IgD-negative memory B cell (primary cell): ENCODE measurements at regions not wholly inside any gene's neighbourhood (a gene's known extent, or its start where the extent isn't known, plus 50 kb on each side); places are given as distances from the start of the nearest gene placed in this dataset.

Experiments
- H3K27ac Mint-ChIP-seq, 3 donors: one replicate each; pipeline ENCODE4 v1.8.0; 2020 to 2022; ENCODE audit warnings: mild to moderate bottlenecking in 3 of 3, mixed read lengths in 3 of 3, moderate library complexity in 1 of 3
- H3K27me3 Mint-ChIP-seq: one replicate; pipeline ENCODE4 v1.8.0; 2021; ENCODE audit warnings: mixed read lengths
- H3K36me3 Mint-ChIP-seq: one replicate; pipeline ENCODE4 v1.8.0; 2020; ENCODE audit warnings: mild to moderate bottlenecking, mixed read lengths
- H3K4me1 Mint-ChIP-seq, 3 donors: one replicate each; pipeline ENCODE4 v1.8.0; 2020 to 2022; ENCODE audit warnings: mixed read lengths in 3 of 3, mild to moderate bottlenecking in 1 of 3
- H3K4me3 Mint-ChIP-seq, 4 donors: one replicate each; pipeline ENCODE4 v1.8.0; 2020 to 2022; ENCODE audit warnings: mild to moderate bottlenecking in 4 of 4, mixed read lengths in 4 of 4, moderate library complexity in 3 of 4
- H3K9me3 Mint-ChIP-seq, 3 donors: one replicate each; pipeline ENCODE4 v1.8.0; 2020 to 2021; ENCODE audit warnings: mixed read lengths in 3 of 3, mild to moderate bottlenecking in 1 of 3

GRCh38 chr4:37082912-37083311 lies 161.6 kb upstream of the NWD2 start:
- Mint-ChIP-seq H3K9me3 (peaks cover 7 to 20% (median 18%) of the 10 kb centered on the region in 3 donors), H3K4me3 (peak overlapping the region in 1 of 4 donors; percentile 35), H3K27ac (no peak overlapping the region), H3K27me3 (no peaks in the 10 kb centered on the region), H3K4me1 (no peaks in the 10 kb centered on the region), H3K36me3 (no peaks in the 10 kb centered on the region)

GRCh38 chr4:37095925-37096324 lies 148.6 kb upstream of the NWD2 start:
- Mint-ChIP-seq H3K36me3 (no peaks in the 10 kb centered on the region), H3K27me3 (no peaks in the 10 kb centered on the region), H3K4me3 (no peak overlapping the region), H3K27ac (peak overlapping the region in 1 of 3 donors; percentile 19), H3K4me1 (no peaks in the 10 kb centered on the region), H3K9me3 (peaks cover 0 to 9% (median 7%) of the 10 kb centered on the region in 3 donors)

DNA sequence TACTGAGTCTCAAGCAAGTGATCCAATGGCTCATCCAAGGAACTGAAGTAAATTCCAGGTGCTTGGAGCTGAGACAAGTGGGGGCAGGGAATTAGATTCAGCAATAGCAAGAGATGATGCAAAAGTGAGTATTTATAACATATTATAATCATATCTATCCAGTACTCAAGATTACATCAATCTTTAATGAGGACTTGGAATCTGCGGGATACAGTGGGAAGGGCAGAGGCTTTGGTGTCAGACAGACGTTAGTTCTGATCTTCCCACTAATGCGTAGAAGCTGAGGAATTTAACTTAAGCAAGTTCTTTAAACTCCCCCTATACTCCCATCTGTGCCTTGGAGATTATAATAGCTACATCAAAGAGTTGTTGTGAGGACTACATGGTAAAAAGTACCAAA lies 143.4 kb upstream of the NWD2 start:
- peaks cover 1% of the 10 kb centered on the region for H3K27me3 Mint-ChIP-seq
- peaks cover 0 to 7% (median 2%) of the 10 kb centered on the region in 3 donors for H3K9me3 Mint-ChIP-seq
- no peaks in the 10 kb centered on the region for H3K4me1 Mint-ChIP-seq
- no peak overlapping the region for H3K27ac Mint-ChIP-seq
- H3K4me3 Mint-ChIP-seq = no peak overlapping the region
- H3K36me3 Mint-ChIP-seq = no peaks in the 10 kb centered on the region

GRCh38 chr4:37101686-37102085 lies 142.9 kb upstream of the NWD2 start:
- Mint-ChIP-seq H3K9me3 (peaks cover 0 to 7% (median 2%) of the 10 kb centered on the region in 3 donors), H3K27me3 (peaks cover 1% of the 10 kb centered on the region), H3K4me1 (no peaks in the 10 kb centered on the region), H3K4me3 (no peak overlapping the region), H3K36me3 (no peaks in the 10 kb centered on the region), H3K27ac (no peak overlapping the region)

DNA sequence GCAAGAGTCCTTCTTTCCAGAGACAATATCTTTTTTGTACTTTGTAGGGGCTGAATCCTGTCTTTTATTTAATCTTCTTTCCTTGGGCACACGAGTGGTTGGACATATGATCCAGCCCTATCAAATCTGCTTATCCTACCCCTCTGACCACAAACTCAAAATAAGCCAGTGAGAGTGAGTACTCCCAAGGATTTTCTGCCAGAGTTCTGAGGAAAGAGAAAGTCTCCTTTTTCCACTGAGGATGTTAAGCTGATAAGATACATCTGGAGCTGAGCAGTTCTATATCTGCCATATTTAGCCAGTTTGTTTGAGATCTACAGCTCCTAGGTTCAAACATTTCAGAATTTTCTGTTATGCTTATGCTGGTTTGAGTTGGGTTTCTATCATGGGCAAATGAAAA lies 134.8 kb upstream of the NWD2 start:
- H3K27ac Mint-ChIP-seq = no peak overlapping the region
- peaks cover 0 to 1% (median 0%) of the 10 kb centered on the region in 3 donors for H3K9me3 Mint-ChIP-seq
- H3K4me1 Mint-ChIP-seq = no peaks in the 10 kb centered on the region
- H3K4me3 Mint-ChIP-seq = no peak overlapping the region
- no peaks in the 10 kb centered on the region for H3K27me3 Mint-ChIP-seq
- no peaks in the 10 kb centered on the region for H3K36me3 Mint-ChIP-seq

GRCh38 chr4:37124800-37125199 lies 119.7 kb upstream of the NWD2 start:
- no peaks in the 10 kb centered on the region for H3K36me3 Mint-ChIP-seq
- no peak overlapping the region for H3K27ac Mint-ChIP-seq
- H3K4me1 Mint-ChIP-seq = no peaks in the 10 kb centered on the region
- peaks cover 0 to 2% (median 0%) of the 10 kb centered on the region in 3 donors for H3K9me3 Mint-ChIP-seq
- no peak overlapping the region for H3K4me3 Mint-ChIP-seq
- no peaks in the 10 kb centered on the region for H3K27me3 Mint-ChIP-seq

DNA sequence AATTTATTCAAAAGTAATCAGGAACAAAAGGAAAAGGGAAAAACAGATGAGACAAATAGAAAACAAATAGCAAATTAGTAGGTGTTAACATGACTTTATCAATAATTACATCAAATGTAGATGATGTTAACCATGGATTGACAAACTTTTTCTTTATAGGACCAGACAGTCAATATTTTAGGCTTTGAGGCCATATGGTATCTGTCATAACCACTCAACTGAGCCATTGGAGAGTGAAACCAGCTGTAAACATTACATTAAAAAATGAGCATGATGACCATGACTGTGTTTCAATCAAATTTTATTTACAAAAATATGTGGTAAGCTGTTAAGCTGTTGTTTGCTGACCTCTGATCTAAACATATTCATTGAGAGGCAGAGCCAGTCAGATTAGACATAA lies 118.5 kb upstream of the NWD2 start:
- Mint-ChIP-seq H3K27ac (no peak overlapping the region), H3K9me3 (peaks cover 0 to 2% (median 0%) of the 10 kb centered on the region in 3 donors), H3K36me3 (no peaks in the 10 kb centered on the region), H3K4me1 (no peaks in the 10 kb centered on the region), H3K27me3 (no peaks in the 10 kb centered on the region), H3K4me3 (no peak overlapping the region)

- H3K4me3 Mint-ChIP-seq = no peak overlapping the region
- H3K27ac Mint-ChIP-seq = no peak overlapping the region
- no peaks in the 10 kb centered on the region for H3K36me3 Mint-ChIP-seq
Measured at GRCh38 chr4:37130465-37130864, 114.1 kb upstream of the NWD2 start.

DNA sequence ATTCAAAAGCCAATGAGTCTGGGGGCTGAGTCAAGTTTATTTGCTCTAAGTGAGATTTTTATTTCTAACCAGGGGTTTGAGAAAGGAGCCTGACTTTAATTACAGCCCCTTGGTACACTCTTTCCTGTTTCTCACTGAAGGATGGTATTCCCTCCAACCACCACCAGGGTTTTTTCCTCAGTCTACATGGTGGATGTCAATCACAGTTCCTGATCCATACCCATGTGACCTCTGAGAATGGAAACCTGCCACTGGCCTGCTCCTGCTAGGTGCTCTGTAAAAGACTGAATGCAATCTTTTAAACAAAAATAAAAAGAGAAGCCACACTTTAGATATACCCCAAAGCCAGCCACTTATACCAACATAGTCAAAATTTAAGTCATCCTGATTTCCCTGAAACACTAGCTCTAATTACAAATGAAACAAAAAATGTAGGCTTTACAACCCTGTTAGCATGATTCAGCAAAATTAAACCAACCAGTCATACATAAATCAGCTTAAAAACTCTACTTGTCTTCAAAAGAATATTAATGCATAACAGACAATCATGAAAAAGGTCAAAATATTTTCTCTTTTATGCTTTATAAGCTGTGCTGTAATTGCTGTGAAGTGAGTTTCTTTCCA lies 112.1 kb upstream of the NWD2 start:
- Mint-ChIP-seq H3K27ac (no peak overlapping the region), H3K4me3 (no peak overlapping the region), H3K27me3 (no peaks in the 10 kb centered on the region), H3K9me3 (peaks cover 0 to 3% (median 0%) of the 10 kb centered on the region in 3 donors), H3K4me1 (no peaks in the 10 kb centered on the region), H3K36me3 (no peaks in the 10 kb centered on the region)

More at GRCh38 chr4:37130465-37130864, 114.1 kb upstream of the NWD2 start:
- no peaks in the 10 kb centered on the region for H3K4me1 Mint-ChIP-seq
- no peaks in the 10 kb centered on the region for H3K9me3 Mint-ChIP-seq
- H3K27me3 Mint-ChIP-seq = no peaks in the 10 kb centered on the region

DNA sequence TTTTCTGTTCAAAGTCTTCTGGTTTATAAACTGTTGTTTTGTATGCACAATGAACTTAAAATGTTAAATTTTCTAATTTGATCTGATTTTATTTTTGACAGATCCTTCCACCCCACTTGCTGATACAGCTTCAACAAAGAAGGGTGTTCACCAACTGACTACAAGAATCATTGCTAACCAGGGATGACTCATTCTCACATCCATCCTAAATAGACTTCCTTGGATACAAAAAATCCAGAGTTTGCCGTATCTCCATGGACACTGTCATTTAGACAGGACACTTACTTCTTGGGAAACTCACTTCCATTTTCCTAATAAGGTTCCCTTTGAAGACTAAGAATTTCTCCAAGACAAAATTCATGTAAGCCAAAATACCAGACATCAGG lies 111.6 kb upstream of the NWD2 start:
- Mint-ChIP-seq H3K4me3 (no peak overlapping the region), H3K9me3 (peaks cover 0 to 3% (median 0%) of the 10 kb centered on the region in 3 donors), H3K27me3 (peaks cover under 1% of the 10 kb centered on the region), H3K36me3 (no peaks in the 10 kb centered on the region), H3K27ac (no peak overlapping the region), H3K4me1 (no peaks in the 10 kb centered on the region)

- Mint-ChIP-seq H3K27ac (no peak overlapping the region), H3K9me3 (peaks cover 0 to 10% (median 0%) of the 10 kb centered on the region in 3 donors), H3K36me3 (no peaks in the 10 kb centered on the region), H3K4me1 (no peaks in the 10 kb centered on the region), H3K4me3 (no peak overlapping the region), H3K27me3 (peaks cover 1% of the 10 kb centered on the region)
Measured at GRCh38 chr4:37138019-37138653, 106.4 kb upstream of the NWD2 start.

- peaks cover 1% of the 10 kb centered on the region for H3K27me3 Mint-ChIP-seq
- H3K36me3 Mint-ChIP-seq = no peaks in the 10 kb centered on the region
- H3K27ac Mint-ChIP-seq = no peak overlapping the region
- H3K9me3 Mint-ChIP-seq = peaks cover 0 to 10% (median 0%) of the 10 kb centered on the region in 3 donors
- no peak overlapping the region for H3K4me3 Mint-ChIP-seq
- H3K4me1 Mint-ChIP-seq = no peaks in the 10 kb centered on the region
Measured at GRCh38 chr4:37138789-37139188, 105.8 kb upstream of the NWD2 start.

DNA sequence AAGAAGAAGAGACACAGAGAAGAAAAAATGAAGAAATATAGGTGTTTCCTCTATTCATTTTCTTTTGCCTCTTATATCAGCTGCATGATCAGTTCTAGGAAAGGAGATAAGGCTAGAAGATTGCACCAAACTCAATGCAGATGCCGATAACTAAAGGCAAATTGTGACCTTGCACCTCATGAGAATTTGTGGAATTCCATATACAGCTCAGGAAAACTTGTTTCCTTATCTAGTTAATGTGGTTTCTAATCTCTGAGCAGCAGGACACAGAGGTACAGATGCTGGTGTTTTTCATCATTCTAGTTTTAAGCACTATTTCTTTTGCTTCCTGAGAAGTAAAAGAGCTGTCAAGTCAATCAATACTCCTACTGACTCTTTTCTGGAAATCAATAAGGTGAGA lies 104.6 kb upstream of the NWD2 start:
- Mint-ChIP-seq H3K27ac (no peak overlapping the region), H3K9me3 (peaks cover 0 to 10% (median 0%) of the 10 kb centered on the region in 3 donors), H3K27me3 (peaks cover 1% of the 10 kb centered on the region), H3K4me3 (no peak overlapping the region), H3K36me3 (no peaks in the 10 kb centered on the region), H3K4me1 (no peaks in the 10 kb centered on the region)

DNA sequence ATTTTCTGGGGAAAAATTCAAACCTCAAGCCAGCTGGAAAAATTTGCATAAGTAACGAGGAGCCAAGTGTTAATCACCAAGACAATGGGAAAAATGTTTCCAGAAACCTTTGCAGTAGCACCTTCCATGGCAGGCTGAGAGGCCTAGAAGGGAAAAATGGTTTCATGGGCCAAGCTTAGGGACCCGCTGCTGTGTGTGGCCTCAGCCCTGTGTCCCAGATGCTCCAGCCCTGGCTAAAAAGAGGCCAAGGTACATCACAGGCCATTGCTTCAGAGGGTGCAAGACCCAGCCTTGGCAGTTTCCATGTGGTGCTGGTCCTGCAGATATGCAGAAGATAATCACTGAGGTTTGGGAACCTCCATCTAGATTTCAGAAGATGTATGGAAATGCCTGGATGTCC lies 98.3 kb upstream of the NWD2 start:
- Mint-ChIP-seq H3K36me3 (no peaks in the 10 kb centered on the region), H3K4me3 (no peak overlapping the region), H3K27me3 (no peaks in the 10 kb centered on the region), H3K9me3 (peaks cover 0 to 21% (median 0%) of the 10 kb centered on the region in 3 donors), H3K4me1 (no peaks in the 10 kb centered on the region), H3K27ac (no peak overlapping the region)

DNA sequence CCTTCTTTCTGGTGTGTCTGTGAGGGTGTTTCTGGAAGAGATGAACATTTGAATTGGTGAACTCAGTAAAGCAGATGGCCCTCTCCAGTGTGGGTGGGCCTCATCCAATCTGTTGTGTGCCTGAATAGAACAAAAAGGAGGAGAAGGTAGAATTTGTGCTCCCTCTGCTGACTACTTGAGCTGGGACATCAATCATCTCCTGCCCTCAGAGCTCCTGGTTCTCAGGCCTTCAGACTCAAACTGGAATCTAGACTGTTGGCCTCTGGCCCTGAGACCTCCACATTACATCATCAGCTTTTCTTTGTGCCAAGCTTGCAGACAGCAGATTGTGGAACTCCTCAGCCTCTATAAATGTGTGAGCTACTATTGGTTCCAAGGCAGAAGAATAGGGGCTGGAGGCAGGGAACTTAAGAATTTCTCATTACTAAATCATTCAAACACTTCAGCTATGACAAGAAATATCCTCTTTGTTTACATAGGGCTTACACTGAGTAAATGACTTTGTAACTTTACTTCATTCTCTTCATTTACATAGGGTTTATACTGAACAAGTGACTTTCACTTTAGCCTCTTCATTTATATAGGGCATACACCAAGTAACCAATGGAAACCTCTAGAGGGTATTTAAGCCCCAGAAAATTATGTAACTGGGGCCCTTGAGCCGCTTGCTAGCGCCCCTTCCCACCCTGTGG lies 86.9 kb upstream of the NWD2 start:
- Mint-ChIP-seq H3K4me3 (no peak overlapping the region), H3K9me3 (no peaks in the 10 kb centered on the region), H3K36me3 (no peaks in the 10 kb centered on the region), H3K27me3 (no peaks in the 10 kb centered on the region), H3K4me1 (no peaks in the 10 kb centered on the region), H3K27ac (no peak overlapping the region)

DNA sequence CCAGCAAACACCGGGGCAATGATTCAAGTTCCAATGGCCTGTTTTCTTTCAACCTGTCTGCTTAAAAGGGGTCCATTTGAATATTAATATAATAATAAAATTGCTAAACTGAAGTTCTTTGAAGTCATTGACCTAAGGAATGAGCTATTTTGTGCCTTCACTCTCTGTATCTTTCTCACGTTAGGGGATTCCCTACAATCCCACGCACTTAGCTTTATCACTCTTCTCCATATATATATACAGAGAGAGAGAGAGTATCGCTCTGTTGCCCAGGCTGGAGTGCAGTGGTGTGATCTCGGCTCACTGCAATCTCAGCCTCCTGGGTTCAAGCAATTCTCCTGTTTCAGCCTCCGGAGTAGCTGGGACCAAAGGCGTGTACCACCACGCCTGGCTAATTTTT lies 83.9 kb upstream of the NWD2 start:
- H3K9me3 Mint-ChIP-seq = no peaks in the 10 kb centered on the region
- no peaks in the 10 kb centered on the region for H3K27me3 Mint-ChIP-seq
- H3K27ac Mint-ChIP-seq = no peak overlapping the region
- no peak overlapping the region for H3K4me3 Mint-ChIP-seq
- H3K36me3 Mint-ChIP-seq = no peaks in the 10 kb centered on the region
- no peaks in the 10 kb centered on the region for H3K4me1 Mint-ChIP-seq
